Panc1 (cell line): ENCODE measurements at regions not wholly inside any gene's neighbourhood (a gene's known extent, or its start where the extent isn't known, plus 50 kb on each side); places are given as distances from the start of the nearest gene placed in this dataset.

Experiments used
- POLR2AphosphoS5 ChIP-seq: IDR thresholded peaks from 2 replicates; pipeline ENCODE4 v1.6.1; 2012; ENCODE audit warnings: mild to moderate bottlenecking, low read depth, low read length, moderate library complexity
- SIN3A ChIP-seq: IDR thresholded peaks from 2 replicates; pipeline ENCODE4 v1.6.1; 2012; ENCODE audit warnings: low read depth, mild to moderate bottlenecking, low read length, moderate library complexity, borderline replicate concordance; ENCODE audit not compliant: insufficient read depth
- TCF7L2 ChIP-seq: IDR thresholded peaks from 2 replicates; pipeline ENCODE4 v1.6.1; 2011; ENCODE audit warnings: mild to moderate bottlenecking, low read depth, low read length, inconsistent platforms
- TF ChIP-seq, protein P1 (sequence below): fragments of 450-650 bp; IDR thresholded peaks from 2 replicates; pipeline ENCODE4 v1.5.1; 2017; ENCODE audit warnings: mild to moderate bottlenecking

DNA sequence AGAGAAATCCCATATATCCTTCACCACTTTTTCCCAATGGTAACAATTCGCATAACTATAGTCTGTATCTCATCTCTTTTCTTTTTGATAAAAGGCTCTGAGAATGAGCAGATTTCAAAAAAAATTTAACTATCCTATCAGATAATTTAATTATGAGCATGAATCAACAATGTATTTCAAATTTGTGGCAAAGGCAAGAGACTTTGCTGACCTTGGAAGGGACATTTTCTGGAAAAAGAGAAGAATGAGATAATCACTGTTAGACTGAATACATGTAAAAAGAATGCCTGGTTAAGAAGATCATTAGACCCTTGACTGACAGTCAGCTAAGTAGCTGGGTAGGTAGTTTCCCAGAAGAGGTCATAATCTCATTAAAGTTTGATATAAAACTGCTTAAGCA lies 428.4 kb upstream of the XYLT1 start:
- TF ChIP-seq POLR2AphosphoS5 (no peak), SIN3A (no peak), TCF7L2 (no peak)
- TF ChIP-seq, protein P1, sequence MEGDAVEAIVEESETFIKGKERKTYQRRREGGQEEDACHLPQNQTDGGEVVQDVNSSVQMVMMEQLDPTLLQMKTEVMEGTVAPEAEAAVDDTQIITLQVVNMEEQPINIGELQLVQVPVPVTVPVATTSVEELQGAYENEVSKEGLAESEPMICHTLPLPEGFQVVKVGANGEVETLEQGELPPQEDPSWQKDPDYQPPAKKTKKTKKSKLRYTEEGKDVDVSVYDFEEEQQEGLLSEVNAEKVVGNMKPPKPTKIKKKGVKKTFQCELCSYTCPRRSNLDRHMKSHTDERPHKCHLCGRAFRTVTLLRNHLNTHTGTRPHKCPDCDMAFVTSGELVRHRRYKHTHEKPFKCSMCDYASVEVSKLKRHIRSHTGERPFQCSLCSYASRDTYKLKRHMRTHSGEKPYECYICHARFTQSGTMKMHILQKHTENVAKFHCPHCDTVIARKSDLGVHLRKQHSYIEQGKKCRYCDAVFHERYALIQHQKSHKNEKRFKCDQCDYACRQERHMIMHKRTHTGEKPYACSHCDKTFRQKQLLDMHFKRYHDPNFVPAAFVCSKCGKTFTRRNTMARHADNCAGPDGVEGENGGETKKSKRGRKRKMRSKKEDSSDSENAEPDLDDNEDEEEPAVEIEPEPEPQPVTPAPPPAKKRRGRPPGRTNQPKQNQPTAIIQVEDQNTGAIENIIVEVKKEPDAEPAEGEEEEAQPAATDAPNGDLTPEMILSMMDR, result no peak
